K562 (cell line): ENCODE measurements at regions not wholly inside any gene's neighbourhood (a gene's known extent, or its start where the extent isn't known, plus 50 kb on each side); places are given as distances from the start of the nearest gene placed in this dataset.

Experiments
- ATAC-seq: fragments of 200-7000 bp; cut with Tn5 transposase; 3 replicates; pipeline ENCODE4 v1.9.1; 2020; ENCODE audit warnings: moderate library complexity
- BruUV-seq: library from RNA; stranded (reverse); fragments of 400-500 nt; replicated peaks from 2 replicates; lab custom pipeline; 2021; lab: Mats Ljungman, UMichigan
- CTCF ChIA-PET: fragments of 300-600 bp; formaldehyde crosslinking; extraction: SDS; loops from one replicate; lab custom pipeline; 2021; ENCODE audit warnings: low intra/inter-chr PET ratio; lab: Yijun Ruan, JAX
- POLR2A ChIA-PET: fragments of 300-600, 350-650 bp; sonication (Branson Sonifier 250); formaldehyde crosslinking; extraction: SDS; loops from one replicate; lab custom pipeline; 2021; ENCODE audit warnings: antibody characterized with exemption, inconsistent platforms; lab: Yijun Ruan, JAX
- DNase-seq, 4 experiments: peaks; one replicate each; pipeline versions ENCODE4 v3.0.0 to v3.0.0-alpha.2; 2011 to 2018; ENCODE audit warnings: low spot score in 3 of 4, mixed read lengths in 3 of 4; ENCODE audit errors: extremely low read depth in 1 of 4
- FAIRE-seq: peaks from 2 replicates; lab custom pipeline; 2011; peaks lifted over from hg19 to GRCh38; lab: Jason Lieb, UNC
- H2AFZ ChIP-seq: 2 replicates; pipeline ENCODE4 v1.6.0; 2011; ENCODE audit warnings: low read depth, low read length, control low read depth, inconsistent platforms
- H3K27ac ChIP-seq: fragments of 200-600 bp; 3 replicates; pipeline ENCODE4 v1.8.0; 2011; ENCODE audit warnings: low read depth, mild to moderate bottlenecking, control low read depth, inconsistent platforms, low read length, moderate library complexity, mixed read lengths; ENCODE audit errors: extremely low read depth
- H3K27me3 ChIP-seq, 2 experiments: fragments of 300-600 bp in 1 of 2; 2 replicates in 1 of 2; 3 replicates in 1 of 2; pipeline versions ENCODE4 v1.6.0 to v1.8.0; 2011; ENCODE audit warnings: inconsistent platforms in 2 of 2, low read length in 2 of 2, mild to moderate bottlenecking in 1 of 2, mixed read lengths in 1 of 2, moderate library complexity in 1 of 2; ENCODE audit not compliant: control insufficient read depth in 2 of 2, insufficient read depth in 2 of 2
- H3K36me3 ChIP-seq: fragments of 300-600 bp; 3 replicates; pipeline ENCODE4 v1.8.0; 2011; ENCODE audit warnings: mild to moderate bottlenecking, low read length, inconsistent platforms; ENCODE audit not compliant: control insufficient read depth, insufficient read depth
- H3K4me1 ChIP-seq, 2 experiments: fragments of 200-600 bp in 1 of 2; replicated peaks in 1 of 2; 2 replicates in 1 of 2; 3 replicates in 1 of 2; pipeline versions ENCODE4 v1.5.1 to v1.8.0; 2011; ENCODE audit warnings: inconsistent platforms in 2 of 2, low read length in 2 of 2, mild to moderate bottlenecking in 1 of 2, mixed read lengths in 1 of 2, moderate library complexity in 1 of 2; ENCODE audit not compliant: control insufficient read depth in 2 of 2, insufficient read depth in 2 of 2
- H3K4me2 ChIP-seq: 2 replicates; pipeline ENCODE4 v1.6.1; 2011; ENCODE audit warnings: low read length, control low read depth, inconsistent platforms, mixed read lengths; ENCODE audit not compliant: insufficient read depth
- H3K4me3 ChIP-seq: fragments of 200-600 bp; sonication (generic), shearing (Covaris generic); 2 replicates; pipeline ENCODE4 v1.5.1; 2016; ENCODE audit warnings: control low read depth, inconsistent platforms
- H3K79me2 ChIP-seq: fragments of 200-600 bp; 3 replicates; pipeline ENCODE4 v1.8.0; 2011; ENCODE audit warnings: low read length, inconsistent platforms; ENCODE audit not compliant: control insufficient read depth, insufficient read depth
- H3K9ac ChIP-seq, 2 experiments: 2 replicates each; pipeline versions ENCODE4 v1.6.0 to v1.6.1; 2011; ENCODE audit warnings: low read depth in 2 of 2, low read length in 2 of 2, control low read depth in 1 of 2, inconsistent platforms in 1 of 2, mild to moderate bottlenecking in 1 of 2, mixed read lengths in 1 of 2; ENCODE audit not compliant: insufficient read depth in 1 of 2
- H3K9me1 ChIP-seq: one replicate; pipeline ENCODE4 v1.6.0; 2011; ENCODE audit warnings: inconsistent platforms, mild to moderate bottlenecking, low read length, moderate library complexity; ENCODE audit not compliant: control insufficient read depth, insufficient read depth
- H3K9me3 ChIP-seq: replicated peaks from 2 replicates; pipeline ENCODE4 v1.5.1; 2011; ENCODE audit warnings: low read depth, low read length, inconsistent platforms; ENCODE audit not compliant: control insufficient read depth, insufficient read depth
- H4K20me1 ChIP-seq: replicated peaks from 2 replicates; pipeline ENCODE4 v1.6.1; 2011; ENCODE audit warnings: low read length, inconsistent platforms, mixed read lengths; ENCODE audit not compliant: control insufficient read depth, insufficient read depth
- BACH1 ChIP-seq: fragments of 200-800 bp; sonication (Bioruptor generic); IDR thresholded peaks from 2 replicates; pipeline ENCODE4 v1.6.1; 2016; ENCODE audit warnings: missing genetic modification characterization, missing compliant biosample characterization
- BCOR ChIP-seq: fragments of 450-650 bp; IDR thresholded peaks from 2 replicates; pipeline ENCODE4 v1.6.1; 2016
- CBX8 ChIP-seq: fragments of 200-600 bp; sonication (generic); IDR thresholded peaks from 2 replicates; pipeline ENCODE4 v1.6.1; 2012; ENCODE audit warnings: borderline replicate concordance, mixed run types, low read depth, mild to moderate bottlenecking, moderate library complexity, mixed read lengths, low read length, control low read depth, inconsistent platforms; ENCODE audit not compliant: poor library complexity, severe bottlenecking; ENCODE audit errors: extremely low read depth
- FOXA1 ChIP-seq: fragments of 450-650 bp; IDR thresholded peaks from 2 replicates; pipeline ENCODE4 v1.6.1; 2016; ENCODE audit warnings: mild to moderate bottlenecking, borderline replicate concordance
- FOXM1 ChIP-seq, 2 experiments: fragments of 450-650 bp in 1 of 2; sonication (generic) in 1 of 2; formaldehyde crosslinking in 1 of 2; IDR thresholded peaks; 2 replicates each; pipeline versions ENCODE4 v1.6.1 to v1.9.0; 2017 to 2022; ENCODE audit warnings: low read depth in 2 of 2, mild to moderate bottlenecking in 2 of 2, missing genetic modification reagents in 1 of 2, moderate library complexity in 1 of 2
- GTF2F1 ChIP-seq: IDR thresholded peaks from 2 replicates; pipeline ENCODE4 v1.6.1; 2011; ENCODE audit warnings: low read depth, low read length, improper control_type of control experiment
- HNRNPK ChIP-seq: fragments of 200-400 bp; formaldehyde crosslinking; IDR thresholded peaks from one replicate; pipeline ENCODE4 v1.6.1; 2018; ENCODE audit warnings: mild to moderate bottlenecking, low read depth, low read length; ENCODE audit not compliant: poor library complexity, severe bottlenecking
- HOXB6 ChIP-seq: fragments of 250-450 bp; sonication (Bioruptor Pico); IDR thresholded peaks from 2 replicates; pipeline ENCODE4 v1.5.1; 2022; ENCODE audit warnings: mild to moderate bottlenecking, borderline replicate concordance
- KLF1 ChIP-seq: fragments of 450-650 bp; IDR thresholded peaks from 2 replicates; pipeline ENCODE4 v1.6.1; 2016; ENCODE audit warnings: missing genetic modification characterization, missing compliant biosample characterization
- MEF2A ChIP-seq: IDR thresholded peaks from 2 replicates; pipeline ENCODE4 v1.6.1; 2011; ENCODE audit warnings: low read depth, mild to moderate bottlenecking, low read length, moderate library complexity; ENCODE audit not compliant: control insufficient read depth
- PHTF2 ChIP-seq: fragments of 250-450 bp; sonication (Bioruptor Pico); IDR thresholded peaks from 2 replicates; pipeline ENCODE4 v1.5.0; 2021; ENCODE audit warnings: mild to moderate bottlenecking
- POU5F1 ChIP-seq: fragments of 150-350 bp; IDR thresholded peaks from 2 replicates; pipeline ENCODE4 v1.6.1; 2014; ENCODE audit warnings: borderline replicate concordance, low read length, low read depth, mild to moderate bottlenecking; ENCODE audit not compliant: partially characterized antibody
- SRF ChIP-seq, 2 experiments: fragments of 250-450, 450-650 bp in 1 of 2; sonication (Bioruptor Pico) in 1 of 2; sonication (generic) in 1 of 2; formaldehyde crosslinking; IDR thresholded peaks; 2 replicates each; pipeline versions ENCODE4 v1.5.0 to v1.5.1; 2020 to 2022; ENCODE audit warnings: mild to moderate bottlenecking in 1 of 2, missing genetic modification reagents in 1 of 2
- TAF1 ChIP-seq: IDR thresholded peaks from 2 replicates; pipeline ENCODE4 v1.6.1; 2011; ENCODE audit warnings: mild to moderate bottlenecking, low read length, moderate library complexity; ENCODE audit not compliant: insufficient read depth, control insufficient read depth, severe bottlenecking; ENCODE audit errors: extremely low read depth
- ZNF507 ChIP-seq: conservative IDR thresholded peaks from 2 replicates; pipeline ENCODE4 v1.6.1; 2017; ENCODE audit warnings: missing genetic modification characterization, missing compliant biosample characterization
- WGBS: fragments of 100-300 bp; shearing (Covaris generic); methylation state at CpG from one replicate; pipeline ENCODE4 v1.1.6; 2016; ENCODE audit warnings: low coverage, mixed read lengths; ENCODE audit not compliant: insufficient coverage; ENCODE audit errors: missing lambda C conversion rate; 5-methylcytosine and 5-hydroxymethylcytosine counted together
- in situ Hi-C: fragments of 300-500 bp; cut with MboI; formaldehyde crosslinking; loops from 4 replicates; pipeline ENCODE4 v1.15.0; 2018; ENCODE audit warnings: inconsistent platforms, mixed read lengths
- intact Hi-C: fragments of 100-400 bp; cut with micrococcal nuclease; formaldehyde crosslinking; loops from 2 replicates; pipeline ENCODE4 v1.14.2; 2022
- TF ChIP-seq, protein P1 (sequence below), 2 experiments: fragments of 450-650 bp; conservative IDR thresholded peaks; 2 replicates each; pipeline ENCODE4 v1.6.1; 2017; ENCODE audit warnings: mild to moderate bottlenecking in 2 of 2, moderate library complexity in 2 of 2
- TF ChIP-seq, protein P2 (sequence below): fragments of 250-450 bp; sonication (Bioruptor Pico); IDR thresholded peaks from 2 replicates; pipeline ENCODE4 v1.9.0; 2021; ENCODE audit warnings: mild to moderate bottlenecking, inconsistent platforms
- TF ChIP-seq, protein P3 (sequence below): sonication (generic); formaldehyde crosslinking; IDR thresholded peaks from 2 replicates; pipeline ENCODE4 v1.8.1; 2023; ENCODE audit warnings: mild to moderate bottlenecking, missing genetic modification reagents, moderate library complexity

DNA sequence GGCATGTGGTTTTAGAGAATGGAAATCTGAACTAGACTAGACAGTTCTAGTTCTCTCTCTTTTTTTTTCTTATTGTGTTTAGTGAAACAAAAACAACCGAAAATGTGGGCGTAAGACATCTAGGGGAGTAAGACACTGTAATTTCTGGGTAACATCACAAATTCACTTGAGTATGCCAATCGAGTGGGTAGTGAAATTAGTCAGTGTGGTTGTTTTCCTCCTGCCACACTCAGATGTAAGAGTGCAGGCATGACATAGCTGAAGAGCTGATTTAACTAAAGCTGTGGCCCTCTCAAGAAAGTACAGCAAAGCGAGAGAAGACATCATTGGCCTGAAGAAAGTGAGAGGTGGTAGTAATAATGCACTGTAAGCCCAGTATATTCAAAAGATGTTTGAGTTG, 1585.3 kb upstream of the AGA start:
- Histone ChIP-seq H3K9me1 (no peaks in the 10 kb centered on the region), H3K36me3 (no peaks in the 10 kb centered on the region), H3K4me3 (no peak overlapping the region), H3K27ac (no peak overlapping the region), H3K4me2 (no peak overlapping the region), H3K79me2 (no peaks in the 10 kb centered on the region), H3K9me3 (no peaks in the 10 kb centered on the region), H3K27me3 (no peaks in the 10 kb centered on the region), H3K9ac (no peak overlapping the region), H2AFZ (no peak overlapping the region), H4K20me1 (no peaks in the 10 kb centered on the region), H3K4me1 (no peaks in the 10 kb centered on the region)
- FAIRE-seq (no peak), ATAC-seq (no peak), DNase-seq (no peak)
- 0% methylated on average over 2 of the region's 4 CpGs for WGBS
- in situ Hi-C loops = no loop called here
- ChIA-PET CTCF (no interaction called here), POLR2A (no interaction called here)
- BruUV-seq = no TSS peak
- intact Hi-C loops = no loop called here
- TF ChIP-seq HOXB6 (CRISPR knock-in tag) (no peak), POU5F1 (no peak), KLF1 (tag) (no peak), ZNF507 (tag) (no peak), BCOR (no peak), GTF2F1 (no peak), HNRNPK (no peak), BACH1 (tag) (no peak), MEF2A (no peak), SRF (CRISPR knock-in tag; IDR thresholded peaks at IDR 0.05) (no peak), FOXA1 (no peak), CBX8 (no peak), PHTF2 (CRISPR knock-in tag) (no peak), FOXM1 (IDR thresholded peaks at IDR 0.05; ENCODE audit: low read depth) (no peak), FOXM1 (CRISPR knock-in tag; IDR thresholded peaks at IDR 0.05; ENCODE audit: low read depth) (no peak), TAF1 (no peak)
- TF ChIP-seq, protein P1, sequence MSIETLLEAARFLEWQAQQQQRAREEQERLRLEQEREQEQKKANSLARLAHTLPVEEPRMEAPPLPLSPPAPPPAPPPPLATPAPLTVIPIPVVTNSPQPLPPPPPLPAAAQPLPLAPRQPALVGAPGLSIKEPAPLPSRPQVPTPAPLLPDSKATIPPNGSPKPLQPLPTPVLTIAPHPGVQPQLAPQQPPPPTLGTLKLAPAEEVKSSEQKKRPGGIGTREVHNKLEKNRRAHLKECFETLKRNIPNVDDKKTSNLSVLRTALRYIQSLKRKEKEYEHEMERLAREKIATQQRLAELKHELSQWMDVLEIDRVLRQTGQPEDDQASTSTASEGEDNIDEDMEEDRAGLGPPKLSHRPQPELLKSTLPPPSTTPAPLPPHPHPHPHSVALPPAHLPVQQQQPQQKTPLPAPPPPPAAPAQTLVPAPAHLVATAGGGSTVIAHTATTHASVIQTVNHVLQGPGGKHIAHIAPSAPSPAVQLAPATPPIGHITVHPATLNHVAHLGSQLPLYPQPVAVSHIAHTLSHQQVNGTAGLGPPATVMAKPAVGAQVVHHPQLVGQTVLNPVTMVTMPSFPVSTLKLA (conservative IDR thresholded peaks at IDR 0.05) = no peak
- TF ChIP-seq, protein P2, sequence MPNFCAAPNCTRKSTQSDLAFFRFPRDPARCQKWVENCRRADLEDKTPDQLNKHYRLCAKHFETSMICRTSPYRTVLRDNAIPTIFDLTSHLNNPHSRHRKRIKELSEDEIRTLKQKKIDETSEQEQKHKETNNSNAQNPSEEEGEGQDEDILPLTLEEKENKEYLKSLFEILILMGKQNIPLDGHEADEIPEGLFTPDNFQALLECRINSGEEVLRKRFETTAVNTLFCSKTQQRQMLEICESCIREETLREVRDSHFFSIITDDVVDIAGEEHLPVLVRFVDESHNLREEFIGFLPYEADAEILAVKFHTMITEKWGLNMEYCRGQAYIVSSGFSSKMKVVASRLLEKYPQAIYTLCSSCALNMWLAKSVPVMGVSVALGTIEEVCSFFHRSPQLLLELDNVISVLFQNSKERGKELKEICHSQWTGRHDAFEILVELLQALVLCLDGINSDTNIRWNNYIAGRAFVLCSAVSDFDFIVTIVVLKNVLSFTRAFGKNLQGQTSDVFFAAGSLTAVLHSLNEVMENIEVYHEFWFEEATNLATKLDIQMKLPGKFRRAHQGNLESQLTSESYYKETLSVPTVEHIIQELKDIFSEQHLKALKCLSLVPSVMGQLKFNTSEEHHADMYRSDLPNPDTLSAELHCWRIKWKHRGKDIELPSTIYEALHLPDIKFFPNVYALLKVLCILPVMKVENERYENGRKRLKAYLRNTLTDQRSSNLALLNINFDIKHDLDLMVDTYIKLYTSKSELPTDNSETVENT (CRISPR knock-in tag) = no peak
- TF ChIP-seq, protein P3, sequence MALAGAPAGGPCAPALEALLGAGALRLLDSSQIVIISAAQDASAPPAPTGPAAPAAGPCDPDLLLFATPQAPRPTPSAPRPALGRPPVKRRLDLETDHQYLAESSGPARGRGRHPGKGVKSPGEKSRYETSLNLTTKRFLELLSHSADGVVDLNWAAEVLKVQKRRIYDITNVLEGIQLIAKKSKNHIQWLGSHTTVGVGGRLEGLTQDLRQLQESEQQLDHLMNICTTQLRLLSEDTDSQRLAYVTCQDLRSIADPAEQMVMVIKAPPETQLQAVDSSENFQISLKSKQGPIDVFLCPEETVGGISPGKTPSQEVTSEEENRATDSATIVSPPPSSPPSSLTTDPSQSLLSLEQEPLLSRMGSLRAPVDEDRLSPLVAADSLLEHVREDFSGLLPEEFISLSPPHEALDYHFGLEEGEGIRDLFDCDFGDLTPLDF = no peak
